ENCODE measurements at regions not wholly inside any gene's neighbourhood (a gene's known extent, or its start where the extent isn't known, plus 50 kb on each side); places are given as distances from the start of the nearest gene placed in this dataset.
"Not testable (repeated sequence)": the region's sequence is repeated elsewhere in the genome, so short reads cannot be mapped to it uniquely, and the experiment has no call there.

DNA sequence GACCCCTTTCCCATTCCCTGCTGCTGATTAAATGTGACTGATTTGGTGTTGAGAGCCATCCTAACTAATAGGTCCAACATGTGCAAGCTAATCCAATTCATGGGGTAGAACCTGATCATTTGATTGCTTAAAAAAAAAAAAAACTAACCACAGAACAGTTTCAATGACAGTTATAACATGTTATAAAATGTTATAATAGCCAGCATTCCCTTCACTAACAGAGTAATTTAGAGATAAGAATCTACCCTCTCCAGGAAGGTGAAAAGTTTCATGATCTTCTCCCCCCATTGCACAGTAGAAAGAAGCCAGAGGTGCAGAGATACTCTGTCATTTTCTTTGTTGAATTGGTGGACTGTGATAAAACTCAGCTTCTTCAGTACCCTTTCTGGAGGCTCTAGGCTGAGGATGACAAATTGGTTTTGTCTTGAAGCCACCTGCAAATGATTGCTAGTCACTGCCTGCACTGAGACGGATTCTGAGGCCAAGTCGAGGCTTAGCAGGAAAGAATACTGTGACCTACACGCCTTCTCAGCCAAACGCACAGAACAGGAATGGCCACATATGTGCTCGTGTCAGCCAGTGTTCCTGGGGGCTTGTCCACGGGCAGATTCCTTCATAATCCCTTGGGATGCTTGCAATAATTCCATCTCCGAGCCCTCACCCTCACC is 215.7 kb upstream of the IRF2BP2 start:
- BruUV-seq (replicated peaks), result no TSS peak
- Histone ChIP-seq H3K9me3 (ENCODE audit: control insufficient read depth in 1 of 2, insufficient read depth in 1 of 2, low read depth in 1 of 2, low read length in 2 of 2) (no peaks in the 10 kb centered on the region), H3K4me1 (ENCODE audit: control insufficient read depth in 1 of 2, insufficient read depth in 2 of 2, low read length in 2 of 2) (no peaks in the 10 kb centered on the region), H3K36me3 (ENCODE audit: control insufficient read depth in 1 of 2, insufficient read depth in 2 of 2, low read length in 2 of 2) (no peaks in the 10 kb centered on the region), H3K4me2 (ENCODE audit: low read length) (no peak overlapping the region), H4K20me1 (ENCODE audit: insufficient read depth) (no peaks in the 10 kb centered on the region), H3K27ac (ENCODE audit: low read depth, low read length) (no peak overlapping the region), H3K9me2 (ENCODE audit: insufficient read depth) (no peaks in the 10 kb centered on the region), H3K79me2 (ENCODE audit: insufficient read depth, low read length) (no peaks in the 10 kb centered on the region), H3K27me3 (ENCODE audit: insufficient read depth, low read length) (peaks cover 19% of the 10 kb centered on the region; the same call in 1 of the 2 replicates), H2AFZ (ENCODE audit: low read depth, low read length, poor library complexity, severe bottlenecking) (no peak overlapping the region), H3K4me3 (replicated peaks in 1 of 2; ENCODE audit: low read depth in 1 of 2, low read length in 2 of 2) (no peak overlapping the region), H3K9ac (ENCODE audit: low read length) (no peak overlapping the region)
- ChIA-PET RAD21 (ENCODE audit: low non-redundant PET in 1 of 2, low total read pairs in 2 of 2, uncharacterized antibody in 2 of 2, unreplicated experiment in 2 of 2) (no interaction called here), POLR2A (no interaction called here), CTCF (no interaction called here)
- ATAC-seq (no peak), DNase-seq (ENCODE audit: low read depth, low spot score) (no peak)
- intact Hi-C loops (cut with micrococcal nuclease), result no loop called here
- TF ChIP-seq ELF1 (IDR thresholded peaks at IDR 0.05; ENCODE audit: borderline replicate concordance, low read depth) (no peak), SRF (IDR thresholded peaks at IDR 0.05; ENCODE audit: low read depth) (no peak), RAD21 (IDR thresholded peaks at IDR 0.05; ENCODE audit: low read depth) (no peak), YY1 (IDR thresholded peaks at IDR 0.05; ENCODE audit: extremely low read depth, insufficient replicate concordance, low read depth, low read length) (no peak), TCF7L2 (IDR thresholded peaks at IDR 0.05; ENCODE audit: borderline replicate concordance, extremely low read depth, insufficient read depth, insufficient read length) (no peak), POLR2A (IDR thresholded peaks at IDR 0.05; ENCODE audit: borderline replicate concordance, extremely low read depth, insufficient read depth, insufficient read length) (no peak), CEBPB (IDR thresholded peaks at IDR 0.05; ENCODE audit: low read depth) (no peak), CBX3 (IDR thresholded peaks at IDR 0.05; ENCODE audit: low read depth) (no peak), EZH2 (IDR thresholded peaks at IDR 0.05) (no peak), SIN3A (IDR thresholded peaks at IDR 0.05; ENCODE audit: low read depth) (no peak), SP1 (IDR thresholded peaks at IDR 0.05; ENCODE audit: low read depth) (no peak)
- TF ChIP-seq, protein P1, sequence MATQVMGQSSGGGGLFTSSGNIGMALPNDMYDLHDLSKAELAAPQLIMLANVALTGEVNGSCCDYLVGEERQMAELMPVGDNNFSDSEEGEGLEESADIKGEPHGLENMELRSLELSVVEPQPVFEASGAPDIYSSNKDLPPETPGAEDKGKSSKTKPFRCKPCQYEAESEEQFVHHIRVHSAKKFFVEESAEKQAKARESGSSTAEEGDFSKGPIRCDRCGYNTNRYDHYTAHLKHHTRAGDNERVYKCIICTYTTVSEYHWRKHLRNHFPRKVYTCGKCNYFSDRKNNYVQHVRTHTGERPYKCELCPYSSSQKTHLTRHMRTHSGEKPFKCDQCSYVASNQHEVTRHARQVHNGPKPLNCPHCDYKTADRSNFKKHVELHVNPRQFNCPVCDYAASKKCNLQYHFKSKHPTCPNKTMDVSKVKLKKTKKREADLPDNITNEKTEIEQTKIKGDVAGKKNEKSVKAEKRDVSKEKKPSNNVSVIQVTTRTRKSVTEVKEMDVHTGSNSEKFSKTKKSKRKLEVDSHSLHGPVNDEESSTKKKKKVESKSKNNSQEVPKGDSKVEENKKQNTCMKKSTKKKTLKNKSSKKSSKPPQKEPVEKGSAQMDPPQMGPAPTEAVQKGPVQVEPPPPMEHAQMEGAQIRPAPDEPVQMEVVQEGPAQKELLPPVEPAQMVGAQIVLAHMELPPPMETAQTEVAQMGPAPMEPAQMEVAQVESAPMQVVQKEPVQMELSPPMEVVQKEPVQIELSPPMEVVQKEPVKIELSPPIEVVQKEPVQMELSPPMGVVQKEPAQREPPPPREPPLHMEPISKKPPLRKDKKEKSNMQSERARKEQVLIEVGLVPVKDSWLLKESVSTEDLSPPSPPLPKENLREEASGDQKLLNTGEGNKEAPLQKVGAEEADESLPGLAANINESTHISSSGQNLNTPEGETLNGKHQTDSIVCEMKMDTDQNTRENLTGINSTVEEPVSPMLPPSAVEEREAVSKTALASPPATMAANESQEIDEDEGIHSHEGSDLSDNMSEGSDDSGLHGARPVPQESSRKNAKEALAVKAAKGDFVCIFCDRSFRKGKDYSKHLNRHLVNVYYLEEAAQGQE (IDR thresholded peaks at IDR 0.05; ENCODE audit: low read depth), result no peak
- TF ChIP-seq, protein P2, sequence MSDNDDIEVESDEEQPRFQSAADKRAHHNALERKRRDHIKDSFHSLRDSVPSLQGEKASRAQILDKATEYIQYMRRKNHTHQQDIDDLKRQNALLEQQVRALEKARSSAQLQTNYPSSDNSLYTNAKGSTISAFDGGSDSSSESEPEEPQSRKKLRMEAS (IDR thresholded peaks at IDR 0.05), result no peak
- TF ChIP-seq, protein P3, sequence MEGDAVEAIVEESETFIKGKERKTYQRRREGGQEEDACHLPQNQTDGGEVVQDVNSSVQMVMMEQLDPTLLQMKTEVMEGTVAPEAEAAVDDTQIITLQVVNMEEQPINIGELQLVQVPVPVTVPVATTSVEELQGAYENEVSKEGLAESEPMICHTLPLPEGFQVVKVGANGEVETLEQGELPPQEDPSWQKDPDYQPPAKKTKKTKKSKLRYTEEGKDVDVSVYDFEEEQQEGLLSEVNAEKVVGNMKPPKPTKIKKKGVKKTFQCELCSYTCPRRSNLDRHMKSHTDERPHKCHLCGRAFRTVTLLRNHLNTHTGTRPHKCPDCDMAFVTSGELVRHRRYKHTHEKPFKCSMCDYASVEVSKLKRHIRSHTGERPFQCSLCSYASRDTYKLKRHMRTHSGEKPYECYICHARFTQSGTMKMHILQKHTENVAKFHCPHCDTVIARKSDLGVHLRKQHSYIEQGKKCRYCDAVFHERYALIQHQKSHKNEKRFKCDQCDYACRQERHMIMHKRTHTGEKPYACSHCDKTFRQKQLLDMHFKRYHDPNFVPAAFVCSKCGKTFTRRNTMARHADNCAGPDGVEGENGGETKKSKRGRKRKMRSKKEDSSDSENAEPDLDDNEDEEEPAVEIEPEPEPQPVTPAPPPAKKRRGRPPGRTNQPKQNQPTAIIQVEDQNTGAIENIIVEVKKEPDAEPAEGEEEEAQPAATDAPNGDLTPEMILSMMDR (IDR thresholded peaks at IDR 0.05 in 2 of 3, conservative IDR thresholded peaks at IDR 0.05 in 1 of 3; ENCODE audit: borderline replicate concordance in 1 of 3, insufficient read depth in 1 of 3, low read depth in 2 of 3, low read length in 2 of 3), result no peak
- TF ChIP-seq, protein P4, sequence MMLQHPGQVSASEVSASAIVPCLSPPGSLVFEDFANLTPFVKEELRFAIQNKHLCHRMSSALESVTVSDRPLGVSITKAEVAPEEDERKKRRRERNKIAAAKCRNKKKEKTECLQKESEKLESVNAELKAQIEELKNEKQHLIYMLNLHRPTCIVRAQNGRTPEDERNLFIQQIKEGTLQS (IDR thresholded peaks at IDR 0.05), result no peak

DNA sequence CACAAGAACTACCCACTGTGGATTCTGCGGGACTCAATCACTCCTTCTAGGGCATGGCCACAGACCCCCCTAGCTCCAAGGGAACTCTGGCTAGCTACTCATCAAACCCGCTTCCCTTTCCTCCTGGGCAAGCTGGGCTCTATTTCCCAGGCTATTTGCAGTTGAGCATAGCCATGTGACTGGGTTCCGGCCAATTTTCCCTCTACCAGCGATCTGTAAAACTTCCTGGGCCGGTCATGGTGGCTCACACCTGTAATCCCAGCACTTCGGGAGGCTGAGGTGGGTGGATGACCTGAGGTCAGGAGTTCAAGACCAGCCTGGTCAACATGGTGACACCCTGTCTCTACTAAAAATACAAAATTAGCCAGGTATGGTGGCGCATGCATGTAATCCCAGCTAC is 214.9 kb upstream of the IRF2BP2 start:
- H3K36me3 ChIP-seq (ENCODE audit: control insufficient read depth in 1 of 2, insufficient read depth in 2 of 2, low read length in 2 of 2); RAD21 ChIA-PET (ENCODE audit: low non-redundant PET in 1 of 2, low total read pairs in 2 of 2, uncharacterized antibody in 2 of 2, unreplicated experiment in 2 of 2); POLR2A ChIA-PET; H3K9me3 ChIP-seq (ENCODE audit: control insufficient read depth in 1 of 2, insufficient read depth in 1 of 2, low read depth in 1 of 2, low read length in 2 of 2); H3K4me1 ChIP-seq (ENCODE audit: control insufficient read depth in 1 of 2, insufficient read depth in 2 of 2, low read length in 2 of 2); H3K27ac ChIP-seq (ENCODE audit: low read depth, low read length); BruUV-seq (replicated peaks); H3K9me2 ChIP-seq (ENCODE audit: insufficient read depth); H3K9ac ChIP-seq (ENCODE audit: low read length); intact Hi-C loops (cut with micrococcal nuclease); DNase-seq (ENCODE audit: low read depth, low spot score); H3K79me2 ChIP-seq (ENCODE audit: insufficient read depth, low read length); H3K4me2 ChIP-seq (ENCODE audit: low read length); H2AFZ ChIP-seq (ENCODE audit: low read depth, low read length, poor library complexity, severe bottlenecking); ATAC-seq; H4K20me1 ChIP-seq (ENCODE audit: insufficient read depth); H3K4me3 ChIP-seq (replicated peaks in 1 of 2; ENCODE audit: low read depth in 1 of 2, low read length in 2 of 2); CTCF ChIA-PET: not testable (repeated sequence)
- peaks cover 19% of the 10 kb centered on the region; the same call in 1 of the 2 replicates for H3K27me3 ChIP-seq (ENCODE audit: insufficient read depth, low read length)
